KG1 (cell line): ENCODE measurements at regions not wholly inside any gene's neighbourhood (a gene's known extent, or its start where the extent isn't known, plus 50 kb on each side); places are given as distances from the start of the nearest gene placed in this dataset.
"Not testable (repeated sequence)": the region's sequence is repeated elsewhere in the genome, so short reads cannot be mapped to it uniquely, and the experiment has no call there.

Experiments used
- DNase-seq: peaks from one replicate; lab custom pipeline; 2025; lab: John Stamatoyannopoulos, UW

GRCh38 chr6:141077355-141078333 lies 1055.1 kb upstream of the GJE1 start:
- DNase-seq = no peak

- DNase-seq = no peak
Measured at GRCh38 chr6:141057761-141058160, 1075.0 kb upstream of the GJE1 start.

- no peak for DNase-seq
Measured at GRCh38 chr6:141056945-141057625, 1075.6 kb upstream of the GJE1 start.

- no peak for DNase-seq
Measured at GRCh38 chr6:141050471-141050870, 1082.3 kb upstream of the GJE1 start.

GRCh38 chr6:141048451-141048850 lies 1084.3 kb upstream of the GJE1 start:
- DNase-seq = no peak

GRCh38 chr6:141046496-141046895 lies 1086.2 kb upstream of the GJE1 start:
- not testable (repeated sequence) for DNase-seq

- DNase-seq = no peak
Measured at GRCh38 chr6:141041596-141042087, 1091.1 kb upstream of the GJE1 start.

GRCh38 chr6:141035312-141036200 lies 1097.2 kb upstream of the GJE1 start:
- DNase-seq = no peak

GRCh38 chr6:141033101-141033500 lies 1099.6 kb upstream of the GJE1 start:
- DNase-seq = no peak

GRCh38 chr6:141029908-141030307 lies 1102.8 kb upstream of the GJE1 start:
- no peak for DNase-seq

GRCh38 chr6:141028791-141029280 lies 1103.9 kb upstream of the GJE1 start:
- no peak for DNase-seq

- DNase-seq = no peak
Measured at GRCh38 chr6:141026504-141026903, 1106.2 kb upstream of the GJE1 start.

- DNase-seq = no peak
Measured at GRCh38 chr6:141024526-141024925, 1108.2 kb upstream of the GJE1 start.

- no peak for DNase-seq
Measured at GRCh38 chr6:141017941-141018340, 1114.8 kb upstream of the GJE1 start.

GRCh38 chr6:141000917-141001316 lies 1131.8 kb upstream of the GJE1 start:
- no peak for DNase-seq

- DNase-seq = no peak
Measured at GRCh38 chr6:140993515-140993914, 1139.2 kb upstream of the GJE1 start.

GRCh38 chr6:140992678-140993077 lies 1140.0 kb upstream of the GJE1 start:
- DNase-seq = no peak

- DNase-seq = no peak
Measured at GRCh38 chr6:140988780-140989179, 1143.9 kb upstream of the GJE1 start.

- no peak for DNase-seq
Measured at GRCh38 chr6:140987364-140988155, 1145.2 kb upstream of the GJE1 start.

GRCh38 chr6:140985679-140986275 lies 1146.9 kb upstream of the GJE1 start:
- no peak for DNase-seq
